Peyer's patch (tissue), 4 donors: ENCODE measurements at regions not wholly inside any gene's neighbourhood (a gene's known extent, or its start where the extent isn't known, plus 50 kb on each side); places are given as distances from the start of the nearest gene placed in this dataset.

ENCODE experiments used
- CTCF ChIP-seq, 6 experiments: fragments of 450-650 bp in 4 of 6; fragments of 200-600 bp in 2 of 6; sonication (generic) in 1 of 6; IDR thresholded peaks; one replicate each; pipeline ENCODE4 v1.5.1; 2017 to 2019; ENCODE audit warnings: antibody characterized with exemption in 6 of 6, mild to moderate bottlenecking in 3 of 6, moderate library complexity in 1 of 6
- POLR2A ChIP-seq, 2 donors: fragments of 450-650 bp; IDR thresholded peaks; one replicate each; pipeline ENCODE4 v1.5.1; 2017; ENCODE audit warnings: antibody characterized with exemption in 2 of 2, mild to moderate bottlenecking in 2 of 2, moderate library complexity in 2 of 2

- TF ChIP-seq CTCF (IDR thresholded peaks at IDR 0.05) (no peak), POLR2A (IDR thresholded peaks at IDR 0.05) (no peak)
Measured at GRCh38 chr5:168019143-168019542, 272.3 kb upstream of the WWC1 start.
